Upper lobe of left lung (tissue), 4 donors: ENCODE measurements at regions not wholly inside any gene's neighbourhood (a gene's known extent, or its start where the extent isn't known, plus 50 kb on each side); places are given as distances from the start of the nearest gene placed in this dataset.

Experiments used
- EP300 ChIP-seq, 4 donors: sonication (generic); formaldehyde crosslinking; IDR thresholded peaks; one replicate each; pipeline ENCODE4 v1.5.1; 2017; ENCODE audit warnings: antibody characterized with exemption in 4 of 4, control low read depth in 2 of 4
- POLR2A ChIP-seq, 4 donors: fragments of 450-650 bp; IDR thresholded peaks; one replicate each; pipeline ENCODE4 v1.5.1; 2016 to 2017; ENCODE audit warnings: antibody characterized with exemption in 4 of 4, mild to moderate bottlenecking in 2 of 4
- TF ChIP-seq, protein P1 (sequence below), 6 experiments: fragments of 450-650 bp in 4 of 6; fragments of 200-600 bp in 2 of 6; sonication (generic) in 2 of 6; IDR thresholded peaks; one replicate each; pipeline ENCODE4 v1.5.1; 2016 to 2019; ENCODE audit warnings: antibody characterized with exemption in 6 of 6

DNA sequence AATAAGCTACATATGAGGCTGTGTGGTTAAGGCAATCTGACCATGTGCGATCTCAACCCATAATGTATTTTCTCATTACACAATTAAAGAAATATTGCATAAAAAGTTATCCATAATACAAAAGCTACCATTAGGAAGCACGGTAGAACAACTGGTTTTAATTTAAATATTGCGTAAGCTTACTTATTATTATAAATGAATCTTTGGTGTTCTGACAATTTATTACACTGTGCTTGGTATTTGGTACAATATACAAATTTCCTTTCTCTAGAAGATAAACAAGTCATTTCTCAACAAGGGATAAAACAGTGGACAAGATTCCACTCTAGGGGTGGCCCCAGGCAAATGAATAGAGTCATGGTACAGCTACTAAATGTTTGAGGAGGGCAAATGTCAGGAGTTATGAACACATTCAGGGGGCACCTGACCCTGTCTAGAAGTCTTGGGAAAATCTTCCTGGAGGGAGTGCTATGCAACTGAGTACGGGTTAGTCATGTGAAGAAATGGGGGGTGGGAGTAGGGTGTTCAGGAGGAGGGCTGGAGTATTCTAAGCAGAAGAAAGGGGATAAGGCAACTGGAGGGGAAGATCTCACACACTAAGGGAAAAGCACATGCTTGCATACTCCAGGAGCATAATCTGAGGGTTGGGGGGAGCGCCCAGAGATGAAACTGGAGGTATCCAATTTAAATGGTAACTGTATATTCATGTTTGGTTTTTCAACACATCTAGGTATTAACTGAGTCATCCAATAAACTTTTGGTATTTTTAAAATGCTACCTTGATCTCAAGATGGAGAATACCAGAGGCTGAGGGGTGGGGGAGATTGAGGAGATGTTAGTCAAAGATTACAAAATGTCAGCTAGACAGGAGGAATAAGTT, 296.9 kb upstream of the SGK1 start:
- TF ChIP-seq POLR2A (IDR thresholded peaks at IDR 0.05), result no peak
- TF ChIP-seq, protein P1, sequence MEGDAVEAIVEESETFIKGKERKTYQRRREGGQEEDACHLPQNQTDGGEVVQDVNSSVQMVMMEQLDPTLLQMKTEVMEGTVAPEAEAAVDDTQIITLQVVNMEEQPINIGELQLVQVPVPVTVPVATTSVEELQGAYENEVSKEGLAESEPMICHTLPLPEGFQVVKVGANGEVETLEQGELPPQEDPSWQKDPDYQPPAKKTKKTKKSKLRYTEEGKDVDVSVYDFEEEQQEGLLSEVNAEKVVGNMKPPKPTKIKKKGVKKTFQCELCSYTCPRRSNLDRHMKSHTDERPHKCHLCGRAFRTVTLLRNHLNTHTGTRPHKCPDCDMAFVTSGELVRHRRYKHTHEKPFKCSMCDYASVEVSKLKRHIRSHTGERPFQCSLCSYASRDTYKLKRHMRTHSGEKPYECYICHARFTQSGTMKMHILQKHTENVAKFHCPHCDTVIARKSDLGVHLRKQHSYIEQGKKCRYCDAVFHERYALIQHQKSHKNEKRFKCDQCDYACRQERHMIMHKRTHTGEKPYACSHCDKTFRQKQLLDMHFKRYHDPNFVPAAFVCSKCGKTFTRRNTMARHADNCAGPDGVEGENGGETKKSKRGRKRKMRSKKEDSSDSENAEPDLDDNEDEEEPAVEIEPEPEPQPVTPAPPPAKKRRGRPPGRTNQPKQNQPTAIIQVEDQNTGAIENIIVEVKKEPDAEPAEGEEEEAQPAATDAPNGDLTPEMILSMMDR (IDR thresholded peaks at IDR 0.05), result no peak
- no peak for TF ChIP-seq EP300 (IDR thresholded peaks at IDR 0.05)
